ENCODE measurements at regions not wholly inside any gene's neighbourhood (a gene's known extent, or its start where the extent isn't known, plus 50 kb on each side); places are given as distances from the start of the nearest gene placed in this dataset.
A peak's percentile ranks its signal among the peaks of the same experiment; 100 is the strongest.

DNA sequence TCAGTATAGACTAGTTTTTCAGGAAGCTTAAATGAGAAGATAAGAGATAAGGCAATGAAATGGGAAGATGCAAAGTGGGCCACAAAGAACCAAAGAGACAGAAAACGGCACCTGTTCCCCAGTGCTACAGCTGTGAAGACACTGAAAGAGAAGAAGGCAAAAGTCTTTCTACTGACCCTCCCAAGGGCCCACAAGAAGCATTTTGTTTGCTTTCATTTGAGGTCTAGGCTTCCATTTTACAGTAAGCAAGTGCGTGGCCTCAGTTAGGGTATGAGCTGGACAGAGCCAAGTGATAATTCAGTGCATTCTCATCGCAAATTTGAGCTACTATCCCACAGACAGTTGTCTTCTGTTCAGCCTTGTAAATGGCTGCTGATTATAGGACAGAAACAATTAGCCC, 53.4 kb upstream of the STK17B start:
- Mint-ChIP-seq H3K9me3 (peaks cover 7% of the 10 kb centered on the region), H3K27ac (no peak overlapping the region), H3K27me3 (ENCODE audit: low read depth) (no peaks in the 10 kb centered on the region), H3K36me3 (ENCODE audit: low read depth) (peaks cover 12% of the 10 kb centered on the region), H3K4me3 (no peak overlapping the region), H3K4me1 (ENCODE audit: low read depth) (peaks cover 58% of the 10 kb centered on the region)

DNA sequence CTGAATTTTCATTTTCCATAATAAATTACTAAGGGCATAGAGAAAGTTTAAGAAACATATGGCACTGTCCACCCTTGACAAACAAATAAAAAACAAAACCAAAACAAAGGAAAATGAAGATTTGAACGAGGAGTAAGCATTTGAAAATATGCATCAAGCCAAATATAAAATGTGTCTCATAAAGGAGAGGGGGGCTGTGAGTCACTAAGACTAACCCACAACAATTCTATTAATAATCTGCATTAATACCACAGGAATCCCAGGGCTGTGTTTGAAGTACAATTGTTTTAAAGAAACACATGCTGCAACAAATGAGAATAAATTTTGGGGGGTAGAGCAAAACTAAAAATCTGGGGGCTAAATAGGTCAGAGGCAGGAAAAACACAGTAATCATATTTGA, 53.8 kb upstream of the STK17B start:
- Mint-ChIP-seq H3K27me3 (ENCODE audit: low read depth) (no peaks in the 10 kb centered on the region), H3K4me3 (no peak overlapping the region), H3K27ac (no peak overlapping the region), H3K36me3 (ENCODE audit: low read depth) (peaks cover 12% of the 10 kb centered on the region), H3K9me3 (peaks cover 7% of the 10 kb centered on the region), H3K4me1 (ENCODE audit: low read depth) (peaks cover 60% of the 10 kb centered on the region)

DNA sequence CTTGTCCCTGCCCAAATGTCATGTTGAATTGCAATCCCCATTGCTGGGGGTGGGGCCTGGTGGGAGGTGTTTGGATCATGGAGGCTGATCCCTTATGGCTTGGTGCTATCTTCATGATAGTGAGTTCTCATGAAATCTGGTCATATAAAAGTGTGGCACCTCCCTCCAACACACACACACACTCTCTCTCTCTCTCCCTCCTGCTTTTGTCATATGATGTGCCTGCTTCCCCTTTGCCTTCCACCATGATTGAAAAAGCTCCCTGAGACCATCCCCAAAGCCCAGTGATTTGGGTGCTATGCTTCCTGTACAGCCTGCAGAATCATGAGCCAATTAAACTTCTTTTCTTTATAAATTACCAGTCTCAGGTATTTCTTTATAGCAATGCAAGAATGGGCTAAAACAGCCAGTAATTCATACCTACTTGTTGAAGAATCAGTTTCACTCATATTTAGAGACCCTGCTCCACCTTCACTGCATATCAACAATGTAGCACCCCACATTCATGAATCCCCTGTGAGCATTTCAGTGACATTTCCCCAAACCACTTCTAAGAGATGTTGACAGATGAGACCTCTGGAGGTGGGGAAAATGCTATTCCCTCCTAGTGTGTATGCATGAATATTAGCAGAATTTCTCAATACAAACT, 54.8 kb upstream of the STK17B start:
- H3K4me3 Mint-ChIP-seq = no peak overlapping the region
- H3K27ac Mint-ChIP-seq = no peak overlapping the region
- H3K27me3 Mint-ChIP-seq (ENCODE audit: low read depth) = no peaks in the 10 kb centered on the region
- H3K36me3 Mint-ChIP-seq (ENCODE audit: low read depth) = peaks cover 12% of the 10 kb centered on the region
- peaks cover 7% of the 10 kb centered on the region for H3K9me3 Mint-ChIP-seq
- H3K4me1 Mint-ChIP-seq (ENCODE audit: low read depth) = peaks cover 59% of the 10 kb centered on the region

DNA sequence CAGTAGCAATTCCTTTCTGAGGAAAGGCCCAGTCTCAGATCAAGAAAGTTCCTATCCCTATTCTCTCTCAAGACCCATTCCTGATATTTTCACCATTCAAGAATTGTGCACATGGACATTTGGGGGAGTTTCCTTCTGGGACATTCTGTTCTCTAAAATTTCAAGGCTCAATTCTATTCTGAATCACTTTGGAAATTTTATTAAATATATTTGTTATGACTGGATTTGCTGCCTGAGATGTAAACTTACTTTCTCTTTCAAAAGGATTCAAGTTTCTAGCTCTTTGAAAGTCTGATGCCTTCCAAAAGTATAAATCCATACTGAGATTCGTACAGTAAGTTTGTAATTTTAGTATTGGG, 55.3 kb upstream of the STK17B start:
- no peak overlapping the region for H3K27ac Mint-ChIP-seq
- H3K36me3 Mint-ChIP-seq (ENCODE audit: low read depth) = peaks cover 10% of the 10 kb centered on the region
- no peak overlapping the region for H3K4me3 Mint-ChIP-seq
- peaks cover 62% of the 10 kb centered on the region for H3K4me1 Mint-ChIP-seq (ENCODE audit: low read depth)
- no peaks in the 10 kb centered on the region for H3K27me3 Mint-ChIP-seq (ENCODE audit: low read depth)
- peaks cover 7% of the 10 kb centered on the region for H3K9me3 Mint-ChIP-seq

DNA sequence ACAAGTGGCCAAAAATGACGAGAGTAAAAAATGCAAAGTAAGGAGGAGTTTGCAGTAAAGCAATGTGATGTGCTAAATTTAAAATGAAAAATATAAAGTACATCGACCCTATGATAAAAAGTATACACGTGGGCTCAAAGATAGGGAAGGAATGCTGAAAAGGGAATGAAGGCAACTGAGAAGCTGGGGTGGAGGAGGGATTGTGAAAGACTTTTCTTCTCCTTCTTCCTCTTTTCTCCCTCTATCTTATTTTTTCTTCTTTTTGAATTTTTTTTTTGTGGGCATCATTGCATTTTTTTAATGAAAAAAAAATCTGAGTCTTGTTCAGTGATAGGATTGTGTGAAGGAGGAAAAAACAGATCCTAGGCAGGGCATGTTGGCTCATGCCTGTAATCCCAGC, 57.6 kb upstream of the STK17B start:
- peak overlapping the region; percentile 50 for H3K27ac Mint-ChIP-seq
- H3K4me3 Mint-ChIP-seq = peak overlapping the region; percentile 5
- H3K36me3 Mint-ChIP-seq (ENCODE audit: low read depth) = peaks cover 5% of the 10 kb centered on the region
- H3K4me1 Mint-ChIP-seq (ENCODE audit: low read depth) = peaks cover 74% of the 10 kb centered on the region
- H3K27me3 Mint-ChIP-seq (ENCODE audit: low read depth) = no peaks in the 10 kb centered on the region
- H3K9me3 Mint-ChIP-seq = no peaks in the 10 kb centered on the region

DNA sequence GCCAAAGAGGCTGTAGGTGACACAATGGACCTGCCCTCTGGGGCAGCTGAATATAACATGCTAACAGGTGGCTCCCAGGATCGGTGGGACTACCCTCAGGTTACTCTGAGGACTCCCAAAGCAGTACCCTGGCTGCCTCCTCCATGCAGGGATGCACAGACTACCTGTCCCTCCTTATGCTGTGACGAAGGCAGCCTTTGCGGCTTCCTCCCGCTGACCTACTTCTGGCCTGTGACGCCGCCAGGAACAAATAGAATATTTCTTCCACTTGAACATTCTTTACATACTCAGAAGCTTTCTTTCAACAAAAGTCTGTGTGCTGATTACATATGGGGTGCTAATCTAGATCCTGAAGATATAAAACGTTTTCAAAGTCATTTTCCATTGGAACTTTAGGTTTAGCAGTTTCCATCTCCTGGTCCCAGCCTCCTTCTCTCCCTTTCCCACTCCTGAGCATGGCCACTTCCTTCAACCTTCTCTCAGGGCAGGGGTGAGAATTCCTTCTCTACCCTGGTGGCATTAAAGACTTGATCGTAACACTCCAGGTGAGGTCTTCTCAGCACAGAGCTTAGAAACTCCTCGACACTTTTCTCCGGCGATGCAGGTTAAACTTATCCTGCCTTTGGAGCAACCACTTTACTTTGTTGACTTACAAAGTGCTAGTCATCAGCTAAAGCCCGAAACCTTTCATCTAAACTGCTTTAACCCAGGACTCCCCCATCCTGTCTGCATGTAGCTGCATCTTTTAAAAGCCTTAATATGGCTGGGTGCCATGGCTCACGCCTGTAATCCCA, 58.9 kb upstream of the STK17B start:
- Mint-ChIP-seq H3K27me3 (ENCODE audit: low read depth) (no peaks in the 10 kb centered on the region), H3K36me3 (ENCODE audit: low read depth) (peaks cover 3% of the 10 kb centered on the region), H3K9me3 (no peaks in the 10 kb centered on the region), H3K4me1 (ENCODE audit: low read depth) (peaks cover 71% of the 10 kb centered on the region), H3K27ac (peak overlapping the region; percentile 95), H3K4me3 (peak overlapping the region; percentile 74)

DNA sequence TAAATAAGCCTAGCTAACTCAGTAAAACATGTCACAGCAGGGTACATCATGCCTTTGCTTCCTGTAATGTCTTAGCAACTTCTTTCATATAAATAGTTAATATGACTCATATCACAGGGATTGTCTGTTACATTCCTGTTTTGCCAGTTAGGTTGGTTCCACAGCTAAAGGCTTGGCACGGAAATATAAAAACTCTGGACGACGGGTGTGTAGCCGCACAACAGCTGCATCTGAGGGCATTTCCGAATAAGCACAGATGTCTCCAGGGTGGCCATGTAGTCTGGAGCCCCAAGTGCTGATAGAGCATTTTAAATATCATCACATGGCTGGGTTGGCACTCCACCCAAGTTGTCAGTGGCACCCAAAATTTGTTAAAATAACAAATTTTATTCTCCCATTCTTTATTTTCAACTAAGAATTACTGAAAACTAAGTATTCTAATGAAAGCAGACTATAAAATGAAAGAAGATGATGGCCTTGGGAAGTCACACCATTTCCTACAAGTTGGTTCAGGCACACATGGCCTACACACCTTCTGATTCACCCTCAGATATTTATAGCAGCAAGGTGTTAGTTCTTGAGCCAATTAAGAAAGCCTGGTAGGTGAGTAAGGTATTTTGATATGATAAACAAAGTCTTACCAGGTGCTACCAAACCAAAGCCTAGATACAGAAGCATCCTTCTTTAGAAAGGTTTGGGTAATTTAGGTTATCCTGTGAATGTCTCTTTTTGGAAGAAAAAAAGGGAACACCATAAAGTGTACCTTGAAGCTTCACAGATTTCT, 61.8 kb upstream of the STK17B start:
- no peaks in the 10 kb centered on the region for H3K27me3 Mint-ChIP-seq (ENCODE audit: low read depth)
- H3K36me3 Mint-ChIP-seq (ENCODE audit: low read depth) = peaks cover 8% of the 10 kb centered on the region
- no peak overlapping the region for H3K4me3 Mint-ChIP-seq
- H3K4me1 Mint-ChIP-seq (ENCODE audit: low read depth) = peaks cover 74% of the 10 kb centered on the region
- H3K9me3 Mint-ChIP-seq = peaks cover 1% of the 10 kb centered on the region
- H3K27ac Mint-ChIP-seq = peak overlapping the region; percentile 86

DNA sequence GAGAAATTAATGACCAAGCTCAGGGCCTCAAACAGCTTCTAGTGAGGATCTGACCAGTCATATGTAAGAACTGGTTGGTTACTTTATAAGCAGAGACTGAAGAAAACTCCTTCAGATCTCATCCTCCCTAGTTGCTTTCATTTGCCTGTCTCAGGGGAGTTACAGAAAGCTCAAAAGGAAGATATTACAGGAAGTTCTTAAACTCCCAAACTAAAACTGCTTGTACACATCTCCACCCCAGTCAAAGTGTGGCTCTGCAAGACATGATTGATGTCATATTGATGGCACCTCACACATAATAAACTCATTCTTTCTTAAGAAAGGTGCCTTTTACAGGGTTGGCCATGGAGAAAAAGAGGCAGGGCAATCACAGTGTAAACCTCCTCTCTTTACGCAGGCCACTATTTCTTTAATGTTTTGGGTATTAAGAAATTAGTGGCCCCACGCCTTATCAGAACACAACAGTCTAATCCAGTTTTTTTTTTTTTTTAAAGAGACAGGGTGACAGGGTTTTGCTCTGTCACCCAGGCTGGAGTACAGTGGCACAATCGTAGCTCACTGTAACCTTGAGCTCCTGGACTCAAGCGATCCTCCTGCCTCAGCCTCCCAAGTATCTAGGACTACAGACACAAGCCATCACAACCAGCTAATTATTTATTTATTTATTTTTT, 62.6 kb upstream of the STK17B start:
- H3K27me3 Mint-ChIP-seq (ENCODE audit: low read depth) = no peaks in the 10 kb centered on the region
- H3K27ac Mint-ChIP-seq = peak overlapping the region; percentile 86
- no peak overlapping the region for H3K4me3 Mint-ChIP-seq
- H3K36me3 Mint-ChIP-seq (ENCODE audit: low read depth) = peaks cover 9% of the 10 kb centered on the region
- peaks cover 3% of the 10 kb centered on the region for H3K9me3 Mint-ChIP-seq
- H3K4me1 Mint-ChIP-seq (ENCODE audit: low read depth) = peaks cover 75% of the 10 kb centered on the region

DNA sequence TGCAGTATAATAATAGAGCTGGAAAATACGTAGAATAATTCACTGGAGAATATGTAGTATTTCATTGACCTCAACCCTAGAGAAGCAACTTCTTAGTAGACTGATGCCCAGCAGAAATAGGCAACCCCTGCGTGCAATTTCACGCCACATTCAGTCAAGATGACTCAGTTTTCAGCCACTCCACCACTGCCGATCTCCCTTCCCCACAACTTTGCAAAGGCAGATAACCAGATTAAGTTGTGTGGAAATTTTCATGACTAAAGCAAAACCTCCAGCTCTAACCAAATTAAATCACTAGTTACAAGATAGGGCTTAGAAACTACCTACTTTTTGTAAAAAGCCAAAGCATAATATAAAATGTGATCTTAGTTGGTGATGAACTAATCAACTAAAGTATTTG, 63.3 kb upstream of the STK17B start:
- Mint-ChIP-seq H3K9me3 (peaks cover 3% of the 10 kb centered on the region), H3K4me3 (peak overlapping the region; percentile 57), H3K36me3 (ENCODE audit: low read depth) (peaks cover 9% of the 10 kb centered on the region), H3K27ac (peak overlapping the region; percentile 86), H3K4me1 (ENCODE audit: low read depth) (peaks cover 77% of the 10 kb centered on the region), H3K27me3 (ENCODE audit: low read depth) (no peaks in the 10 kb centered on the region)

DNA sequence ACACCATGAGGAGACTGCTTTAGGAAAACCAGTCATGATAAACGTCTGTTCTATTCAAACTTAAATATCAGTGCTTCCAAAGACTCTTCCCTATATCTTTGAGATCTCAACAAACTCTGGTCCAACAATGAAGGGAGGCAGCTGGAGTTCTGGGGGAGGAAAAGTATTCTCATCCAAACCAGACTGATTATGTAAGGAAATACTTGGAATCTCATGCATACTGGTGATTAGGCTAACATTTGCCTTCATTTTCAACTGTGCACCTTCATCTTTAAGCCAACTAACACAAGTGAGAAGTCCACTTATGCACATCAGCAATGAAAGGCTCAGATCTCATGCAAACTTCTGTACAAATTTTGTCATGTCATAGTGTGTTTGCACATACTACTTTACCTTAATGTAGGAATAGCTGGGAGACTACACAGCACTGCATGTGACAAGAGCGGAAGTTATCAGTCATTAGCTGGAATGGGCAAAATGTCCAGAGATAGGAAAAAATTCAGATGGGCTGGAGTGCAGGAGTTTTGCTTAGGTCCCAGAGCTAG, 67.5 kb upstream of the STK17B start:
- H3K36me3 Mint-ChIP-seq (ENCODE audit: low read depth) = peaks cover 16% of the 10 kb centered on the region
- H3K9me3 Mint-ChIP-seq = peaks cover 3% of the 10 kb centered on the region
- H3K27me3 Mint-ChIP-seq (ENCODE audit: low read depth) = no peaks in the 10 kb centered on the region
- peak overlapping the region; percentile 96 for H3K27ac Mint-ChIP-seq
- peak overlapping the region; percentile 64 for H3K4me3 Mint-ChIP-seq
- H3K4me1 Mint-ChIP-seq (ENCODE audit: low read depth) = peaks cover 69% of the 10 kb centered on the region

DNA sequence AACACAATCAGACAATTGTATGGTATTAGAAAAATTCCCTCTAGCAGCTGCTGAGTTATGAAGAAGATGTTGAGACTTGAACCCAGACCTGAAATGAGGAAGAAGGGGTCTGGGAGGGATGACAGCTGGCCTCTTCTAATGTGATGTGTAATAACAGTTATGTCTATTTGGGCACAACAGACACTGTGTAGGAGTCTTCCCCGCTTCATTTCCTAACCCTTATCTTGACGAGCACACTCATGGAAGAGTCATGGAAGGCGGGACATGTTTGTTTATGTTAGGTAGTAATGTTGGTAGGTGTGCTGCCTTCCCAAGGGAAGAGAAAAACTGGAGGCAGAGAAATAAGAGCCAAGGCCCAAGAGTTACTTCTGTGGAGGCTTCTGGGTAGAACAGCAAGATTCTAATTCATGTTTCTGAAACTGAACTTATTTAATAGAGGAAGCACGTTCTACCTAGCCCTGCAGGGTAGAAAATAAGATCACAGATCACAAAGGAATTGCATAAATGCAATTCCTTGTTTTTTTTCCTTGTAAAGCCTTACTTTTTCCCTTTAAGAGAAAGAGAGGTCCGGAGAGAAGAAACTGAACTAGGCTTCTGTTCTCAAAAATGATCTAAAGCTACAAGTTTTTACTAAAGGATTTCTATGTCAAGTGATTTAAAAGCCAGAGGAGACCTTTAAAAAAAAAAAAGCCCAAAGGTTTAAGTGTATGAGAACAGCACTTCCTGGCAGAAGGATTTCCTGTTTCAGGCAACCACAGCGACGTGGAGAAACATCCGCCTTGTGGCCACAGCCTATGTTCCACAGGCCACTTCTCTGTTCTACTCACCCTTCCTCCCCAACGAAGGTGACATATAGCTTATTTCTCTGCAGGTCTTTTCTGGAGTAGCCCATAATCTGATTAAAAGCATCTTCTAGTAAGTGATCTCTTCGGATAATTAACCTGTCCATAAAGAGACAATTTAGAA, 68.5 kb upstream of the STK17B start:
- Mint-ChIP-seq H3K4me3 (peak overlapping the region; percentile 72), H3K36me3 (ENCODE audit: low read depth) (peaks cover 16% of the 10 kb centered on the region), H3K27me3 (ENCODE audit: low read depth) (no peaks in the 10 kb centered on the region), H3K4me1 (ENCODE audit: low read depth) (peaks cover 67% of the 10 kb centered on the region), H3K27ac (peak overlapping the region; percentile 96), H3K9me3 (peaks cover 3% of the 10 kb centered on the region)

DNA sequence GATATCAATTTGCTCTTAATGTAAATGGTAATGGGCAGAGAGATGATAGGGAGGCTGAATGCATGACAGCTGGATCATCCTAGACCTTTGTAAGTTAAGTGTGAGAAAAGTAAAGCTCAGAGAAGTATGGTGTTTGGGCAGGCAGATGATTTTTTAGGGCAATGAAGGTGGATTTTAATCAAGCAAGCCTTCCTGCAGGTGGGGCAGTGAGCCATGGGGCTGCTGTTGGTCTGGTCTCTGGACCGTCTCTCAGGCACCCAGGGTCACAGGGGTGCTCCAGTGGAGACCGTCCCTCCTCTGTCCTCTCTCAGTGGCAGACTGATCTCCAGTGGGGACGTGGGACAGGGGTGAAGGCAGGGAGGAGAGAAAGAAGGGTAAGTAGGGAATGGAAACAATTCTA, 69.8 kb upstream of the STK17B start:
- Mint-ChIP-seq H3K27me3 (ENCODE audit: low read depth) (no peaks in the 10 kb centered on the region), H3K36me3 (ENCODE audit: low read depth) (peaks cover 16% of the 10 kb centered on the region), H3K9me3 (peaks cover 3% of the 10 kb centered on the region), H3K27ac (peak overlapping the region; percentile 96), H3K4me1 (ENCODE audit: low read depth) (peaks cover 67% of the 10 kb centered on the region), H3K4me3 (peak overlapping the region; percentile 48)

DNA sequence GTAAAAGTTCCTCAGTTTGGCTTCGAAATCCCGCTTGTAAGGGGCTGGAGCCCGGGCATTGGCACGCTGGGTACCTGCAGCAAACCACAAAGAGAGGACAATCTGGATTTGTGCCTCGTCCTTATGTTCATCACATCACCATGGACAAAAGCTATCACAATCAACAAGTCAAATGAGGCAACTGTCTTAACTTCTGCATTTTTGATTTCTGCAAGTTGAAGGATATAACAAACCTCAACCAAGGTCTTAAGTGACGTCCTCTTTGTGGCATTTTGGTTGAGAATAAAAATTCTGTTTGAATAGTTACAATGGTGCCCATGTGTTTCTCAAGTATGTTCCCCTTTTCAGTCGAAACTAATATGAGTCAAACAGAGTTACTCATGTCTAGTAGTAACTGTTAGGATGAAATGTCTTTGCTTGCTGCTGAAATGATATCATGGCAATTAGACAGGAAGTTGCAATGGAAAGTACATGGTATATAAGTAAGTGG, 70.8 kb upstream of the STK17B start:
- H3K27ac Mint-ChIP-seq = peak overlapping the region; percentile 99
- peaks cover 59% of the 10 kb centered on the region for H3K4me1 Mint-ChIP-seq (ENCODE audit: low read depth)
- no peaks in the 10 kb centered on the region for H3K27me3 Mint-ChIP-seq (ENCODE audit: low read depth)
- H3K36me3 Mint-ChIP-seq (ENCODE audit: low read depth) = peaks cover 12% of the 10 kb centered on the region
- peaks cover 3% of the 10 kb centered on the region for H3K9me3 Mint-ChIP-seq
- peak overlapping the region; percentile 77 for H3K4me3 Mint-ChIP-seq

All from T-helper 1 cell treated with Interleukin-12 subunit alpha and Interleukin-12 subunit beta and Interleukin-4 antibody, amounts not matched to agents 30 μg/mL and 1 μg/mL, for 36 hours (primary cell).